Neural cell (in vitro differentiated cells): ENCODE measurements at regions not wholly inside any gene's neighbourhood (a gene's known extent, or its start where the extent isn't known, plus 50 kb on each side); places are given as distances from the start of the nearest gene placed in this dataset.

ENCODE experiments used
- H2AFZ ChIP-seq: fragments of 200-600, 300-800 bp; sonication (generic), shearing (Covaris generic); 2 replicates; pipeline ENCODE4 v1.6.0; 2014; ENCODE audit warnings: low read depth, mild to moderate bottlenecking, antibody characterized with exemption, low read length, moderate library complexity
- H3F3A ChIP-seq: fragments of 200-600 bp; shearing (Covaris generic); 2 replicates; pipeline ENCODE4 v1.6.1; 2016; ENCODE audit warnings: mild to moderate bottlenecking, moderate library complexity, mixed read lengths, antibody characterized with exemption, low read length; ENCODE audit not compliant: insufficient read depth, poor library complexity, severe bottlenecking
- H3K27ac ChIP-seq: fragments of 200-600, 300-800 bp; sonication (generic), shearing (Covaris generic); 2 replicates; pipeline ENCODE4 v1.5.1; 2014; ENCODE audit warnings: mild to moderate bottlenecking, low read length, moderate library complexity
- H3K27me3 ChIP-seq: fragments of 300-800, 200-600 bp; sonication (generic), shearing (Covaris generic); 2 replicates; pipeline ENCODE4 v1.6.0; 2014; ENCODE audit warnings: mild to moderate bottlenecking, low read depth, low read length, moderate library complexity; ENCODE audit not compliant: insufficient read depth
- H3K36me3 ChIP-seq: fragments of 300-800, 200-600 bp; sonication (generic), shearing (Covaris generic); 2 replicates; pipeline ENCODE4 v1.5.1; 2014; ENCODE audit warnings: mild to moderate bottlenecking, antibody characterized with exemption, low read length, moderate library complexity; ENCODE audit not compliant: insufficient read depth
- H3K4me2 ChIP-seq: fragments of 300-800, 200-600 bp; sonication (generic), shearing (Covaris generic); 2 replicates; pipeline ENCODE4 v1.6.0; 2014; ENCODE audit warnings: mild to moderate bottlenecking, low read length
- H3K4me3 ChIP-seq: fragments of 300-800, 200-600 bp; sonication (generic), shearing (Covaris generic); 2 replicates; pipeline ENCODE4 v1.5.1; 2014; ENCODE audit warnings: mild to moderate bottlenecking, low read length, moderate library complexity
- H3K79me2 ChIP-seq: fragments of 200-600 bp; shearing (Covaris generic); replicated peaks from 2 replicates; pipeline ENCODE4 v1.6.0; 2014; ENCODE audit warnings: mild to moderate bottlenecking, low read length, moderate library complexity; ENCODE audit not compliant: insufficient read depth
- H3K9ac ChIP-seq: fragments of 300-800, 200-600 bp; sonication (generic), shearing (Covaris generic); 2 replicates; pipeline ENCODE4 v1.6.1; 2016; ENCODE audit warnings: mild to moderate bottlenecking, low read length, mixed read lengths
- H3K9me2 ChIP-seq: fragments of 200-600 bp; shearing (Covaris generic); 2 replicates; pipeline ENCODE4 v1.6.1; 2016; ENCODE audit warnings: mild to moderate bottlenecking, low read length, mixed read lengths; ENCODE audit not compliant: insufficient read depth
- H3K9me3 ChIP-seq: fragments of 200-600, 300-800 bp; sonication (generic), shearing (Covaris generic); 2 replicates; pipeline ENCODE4 v1.6.1; 2016; ENCODE audit warnings: mild to moderate bottlenecking, mixed run types, low read length, moderate library complexity, mixed read lengths
- H4K20me1 ChIP-seq: fragments of 200-600 bp; shearing (Covaris generic); 2 replicates; pipeline ENCODE4 v1.6.1; 2016; ENCODE audit warnings: mild to moderate bottlenecking, mixed run types; ENCODE audit not compliant: insufficient read depth
- CTCF ChIP-seq: fragments of 450-650 bp; IDR thresholded peaks from 2 replicates; pipeline ENCODE4 v1.5.1; 2014; ENCODE audit warnings: antibody characterized with exemption, mild to moderate bottlenecking, moderate library complexity; ENCODE audit not compliant: poor library complexity, severe bottlenecking
- EP300 ChIP-seq: fragments of 450-650 bp; conservative IDR thresholded peaks from 2 replicates; pipeline ENCODE4 v1.6.1; 2014; ENCODE audit warnings: antibody characterized with exemption, mild to moderate bottlenecking, moderate library complexity; ENCODE audit not compliant: poor library complexity, severe bottlenecking
- EZH2 ChIP-seq: fragments of 200-600, 300-800 bp; shearing (Covaris generic), sonication (generic); IDR thresholded peaks from 2 replicates; pipeline ENCODE4 v1.6.1; 2014; ENCODE audit warnings: antibody characterized with exemption, low read length, borderline replicate concordance, mild to moderate bottlenecking; ENCODE audit not compliant: insufficient read depth, poor library complexity, severe bottlenecking
- MXI1 ChIP-seq: fragments of 450-650 bp; conservative IDR thresholded peaks from 2 replicates; pipeline ENCODE4 v1.6.1; 2014; ENCODE audit warnings: antibody characterized with exemption, mild to moderate bottlenecking; ENCODE audit not compliant: poor library complexity, severe bottlenecking
- POLR2AphosphoS5 ChIP-seq: IDR thresholded peaks from 2 replicates; pipeline ENCODE4 v1.6.1; 2012
- RAD21 ChIP-seq: fragments of 450-650 bp; conservative IDR thresholded peaks from 2 replicates; pipeline ENCODE4 v1.6.1; 2014; ENCODE audit warnings: antibody characterized with exemption, mild to moderate bottlenecking, moderate library complexity
- REST ChIP-seq: IDR thresholded peaks from 2 replicates; pipeline ENCODE4 v1.6.1; 2012; ENCODE audit warnings: borderline replicate concordance
- SMC3 ChIP-seq: fragments of 450-650 bp; conservative IDR thresholded peaks from 2 replicates; pipeline ENCODE4 v1.6.1; 2014; ENCODE audit warnings: antibody characterized with exemption, mild to moderate bottlenecking, moderate library complexity; ENCODE audit not compliant: poor library complexity
- TAF1 ChIP-seq: IDR thresholded peaks from 2 replicates; pipeline ENCODE4 v1.6.1; 2012; ENCODE audit warnings: low read depth

GRCh38 chr15:69891070-69891536 is 206.6 kb downstream of the TLE3 start:
- Histone ChIP-seq H3K27ac (no peak overlapping the region), H3F3A (no peaks in the 10 kb centered on the region), H3K4me3 (no peak overlapping the region), H3K36me3 (no peaks in the 10 kb centered on the region), H3K9me3 (no peaks in the 10 kb centered on the region), H3K9ac (no peak overlapping the region), H2AFZ (no peak overlapping the region), H3K79me2 (no peaks in the 10 kb centered on the region), H3K27me3 (no peaks in the 10 kb centered on the region), H3K4me2 (no peak overlapping the region), H4K20me1 (no peaks in the 10 kb centered on the region), H3K9me2 (no peaks in the 10 kb centered on the region)
- TF ChIP-seq POLR2AphosphoS5 (no peak), EZH2 (no peak), EP300 (no peak), REST (no peak), MXI1 (no peak), CTCF (no peak), SMC3 (no peak), TAF1 (no peak), RAD21 (no peak)

- H3K9ac ChIP-seq, result no peak overlapping the region
Measured at GRCh38 chr15:69891606-69892005, 206.1 kb downstream of the TLE3 start.

More at GRCh38 chr15:69891606-69892005, 206.1 kb downstream of the TLE3 start:
- Histone ChIP-seq H3K27ac (no peak overlapping the region), H3K4me2 (no peak overlapping the region), H2AFZ (no peak overlapping the region), H3K9me2 (no peaks in the 10 kb centered on the region), H3K79me2 (no peaks in the 10 kb centered on the region), H3K4me3 (no peak overlapping the region), H4K20me1 (no peaks in the 10 kb centered on the region), H3K27me3 (no peaks in the 10 kb centered on the region), H3K36me3 (no peaks in the 10 kb centered on the region), H3K9me3 (no peaks in the 10 kb centered on the region), H3F3A (no peaks in the 10 kb centered on the region)
- TF ChIP-seq RAD21, result no peak
- no peak for TF ChIP-seq EZH2
- no peak for TF ChIP-seq REST
- TF ChIP-seq TAF1, result no peak
- no peak for TF ChIP-seq SMC3
- TF ChIP-seq EP300, result no peak
